Keratinocyte (primary cell): ENCODE measurements at regions not wholly inside any gene's neighbourhood (a gene's known extent, or its start where the extent isn't known, plus 50 kb on each side); places are given as distances from the start of the nearest gene placed in this dataset.
"Not testable (repeated sequence)": the region's sequence is repeated elsewhere in the genome, so short reads cannot be mapped to it uniquely, and the experiment has no call there.

Experiments used
- DNase-seq: peaks from one replicate; pipeline ENCODE4 v3.0.0-alpha.2; 2011; ENCODE audit warnings: low read depth, missing footprints, low spot score
- FAIRE-seq: peaks from 2 replicates; lab custom pipeline; 2011; peaks lifted over from hg19 to GRCh38; lab: Jason Lieb, UNC
- H2AFZ ChIP-seq: 2 replicates; pipeline ENCODE4 v1.6.0; 2012; ENCODE audit warnings: low read length, control low read depth, inconsistent platforms; ENCODE audit not compliant: control insufficient read depth
- H3K27ac ChIP-seq: 2 replicates; pipeline ENCODE4 v1.5.1; 2011; ENCODE audit warnings: low read length; ENCODE audit not compliant: control insufficient read depth, insufficient read depth
- H3K27me3 ChIP-seq: 3 replicates; pipeline ENCODE4 v1.6.0; 2011; ENCODE audit warnings: low read length; ENCODE audit not compliant: control insufficient read depth, insufficient read depth; ENCODE audit errors: extremely low read depth
- H3K36me3 ChIP-seq, 2 experiments: 2 replicates in 1 of 2; 3 replicates in 1 of 2; pipeline ENCODE4 v1.5.1; 2011; ENCODE audit warnings: low read length in 2 of 2, mild to moderate bottlenecking in 1 of 2; ENCODE audit not compliant: control insufficient read depth in 2 of 2, insufficient read depth in 2 of 2; ENCODE audit errors: extremely low read depth in 1 of 2
- H3K4me1 ChIP-seq: 3 replicates; pipeline ENCODE4 v1.5.1; 2011; ENCODE audit warnings: low read length; ENCODE audit not compliant: control insufficient read depth, insufficient read depth; ENCODE audit errors: extremely low read depth
- H3K4me2 ChIP-seq: 3 replicates; pipeline ENCODE4 v1.6.0; 2011; ENCODE audit warnings: low read depth, low read length; ENCODE audit not compliant: control insufficient read depth, insufficient read depth; ENCODE audit errors: extremely low read depth
- H3K4me3 ChIP-seq, 3 experiments: fragments of 200-600 bp in 1 of 3; sonication (generic) in 1 of 3; 2 replicates in 2 of 3; 3 replicates in 1 of 3; pipeline ENCODE4 v1.5.1; 2011 to 2016; ENCODE audit warnings: low read length in 3 of 3, mild to moderate bottlenecking in 3 of 3, control low read depth in 2 of 3, inconsistent platforms in 1 of 3, low read depth in 1 of 3, mixed read lengths in 1 of 3, mixed run types in 1 of 3, moderate library complexity in 1 of 3; ENCODE audit not compliant: control insufficient read depth in 2 of 3, insufficient read depth in 2 of 3; ENCODE audit errors: extremely low read depth in 1 of 3
- H3K79me2 ChIP-seq: 2 replicates; pipeline ENCODE4 v1.6.0; 2012; ENCODE audit warnings: low read length; ENCODE audit not compliant: control insufficient read depth, insufficient read depth
- H3K9ac ChIP-seq: 3 replicates; pipeline ENCODE4 v1.6.0; 2011; ENCODE audit warnings: low read length; ENCODE audit not compliant: control insufficient read depth, insufficient read depth; ENCODE audit errors: extremely low read depth
- H3K9me1 ChIP-seq: 3 replicates; pipeline ENCODE4 v1.6.0; 2011; ENCODE audit warnings: low read length; ENCODE audit not compliant: control insufficient read depth, insufficient read depth; ENCODE audit errors: extremely low read depth
- H3K9me3 ChIP-seq: 2 replicates; pipeline ENCODE4 v1.5.1; 2012; ENCODE audit warnings: low read depth, low read length; ENCODE audit not compliant: control insufficient read depth
- H4K20me1 ChIP-seq: 3 replicates; pipeline ENCODE4 v1.6.0; 2011; ENCODE audit warnings: low read length; ENCODE audit not compliant: control insufficient read depth, insufficient read depth; ENCODE audit errors: extremely low read depth
- dilution Hi-C: fragments of 300-500 bp; cut with MboI; formaldehyde crosslinking; loops from one replicate; pipeline ENCODE4 v1.7.0; 2020; ENCODE audit warnings: low sequenced_read_pairs; ENCODE audit not compliant: extremely low pct_ligation_motif_present

- H3K79me2 ChIP-seq, H3K27ac ChIP-seq, H3K4me1 ChIP-seq, FAIRE-seq, dilution Hi-C loops, H3K36me3 ChIP-seq, H3K9me3 ChIP-seq, H2AFZ ChIP-seq, DNase-seq, H3K27me3 ChIP-seq, H3K9ac ChIP-seq, H3K4me3 ChIP-seq, H3K9me1 ChIP-seq, H4K20me1 ChIP-seq, H3K4me2 ChIP-seq: not testable (repeated sequence)
Observed at GRCh38 chr17:22056566-22056965, 364.2 kb downstream of the KCNJ18 start.

- DNase-seq, FAIRE-seq, H3K9me3 ChIP-seq, H2AFZ ChIP-seq, H3K4me2 ChIP-seq, dilution Hi-C loops, H3K9me1 ChIP-seq, H3K9ac ChIP-seq, H3K79me2 ChIP-seq, H3K27me3 ChIP-seq, H4K20me1 ChIP-seq, H3K4me1 ChIP-seq, H3K4me3 ChIP-seq, H3K36me3 ChIP-seq, H3K27ac ChIP-seq: not testable (repeated sequence)
Observed at GRCh38 chr17:22075918-22076317, 383.6 kb downstream of the KCNJ18 start.

GRCh38 chr17:22088589-22088988, 396.3 kb downstream of the KCNJ18 start:
- H3K9me1 ChIP-seq, H3K4me2 ChIP-seq, FAIRE-seq, DNase-seq, H3K4me3 ChIP-seq, dilution Hi-C loops, H2AFZ ChIP-seq, H3K27me3 ChIP-seq, H3K79me2 ChIP-seq, H3K4me1 ChIP-seq, H3K27ac ChIP-seq, H3K36me3 ChIP-seq, H3K9me3 ChIP-seq, H3K9ac ChIP-seq, H4K20me1 ChIP-seq: not testable (repeated sequence)
